ENCODE measurements at regions not wholly inside any gene's neighbourhood (a gene's known extent, or its start where the extent isn't known, plus 50 kb on each side); places are given as distances from the start of the nearest gene placed in this dataset.
A peak's percentile ranks its signal among the peaks of the same experiment; 100 is the strongest.

DNA sequence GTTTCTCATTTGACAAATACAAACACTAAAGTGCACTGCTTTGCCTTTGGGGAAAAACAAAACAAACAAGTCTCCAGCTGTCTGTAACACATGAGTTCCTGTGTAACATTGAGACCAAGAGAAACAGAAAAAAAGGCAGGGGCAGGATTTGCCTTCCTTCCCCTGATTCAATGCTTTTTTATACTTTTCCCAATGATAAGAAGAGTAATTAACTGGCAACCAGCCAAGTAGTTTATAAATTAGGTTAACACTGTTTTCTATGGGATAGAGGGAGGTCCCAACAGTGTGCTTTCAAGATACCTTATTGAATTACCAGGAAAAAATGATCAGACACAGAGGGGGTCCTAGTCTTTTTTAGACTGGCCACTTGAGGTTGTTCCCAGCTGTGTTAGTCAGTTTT, 346.8 kb downstream of the TRIM36 start:
- TF ChIP-seq, protein P1, sequence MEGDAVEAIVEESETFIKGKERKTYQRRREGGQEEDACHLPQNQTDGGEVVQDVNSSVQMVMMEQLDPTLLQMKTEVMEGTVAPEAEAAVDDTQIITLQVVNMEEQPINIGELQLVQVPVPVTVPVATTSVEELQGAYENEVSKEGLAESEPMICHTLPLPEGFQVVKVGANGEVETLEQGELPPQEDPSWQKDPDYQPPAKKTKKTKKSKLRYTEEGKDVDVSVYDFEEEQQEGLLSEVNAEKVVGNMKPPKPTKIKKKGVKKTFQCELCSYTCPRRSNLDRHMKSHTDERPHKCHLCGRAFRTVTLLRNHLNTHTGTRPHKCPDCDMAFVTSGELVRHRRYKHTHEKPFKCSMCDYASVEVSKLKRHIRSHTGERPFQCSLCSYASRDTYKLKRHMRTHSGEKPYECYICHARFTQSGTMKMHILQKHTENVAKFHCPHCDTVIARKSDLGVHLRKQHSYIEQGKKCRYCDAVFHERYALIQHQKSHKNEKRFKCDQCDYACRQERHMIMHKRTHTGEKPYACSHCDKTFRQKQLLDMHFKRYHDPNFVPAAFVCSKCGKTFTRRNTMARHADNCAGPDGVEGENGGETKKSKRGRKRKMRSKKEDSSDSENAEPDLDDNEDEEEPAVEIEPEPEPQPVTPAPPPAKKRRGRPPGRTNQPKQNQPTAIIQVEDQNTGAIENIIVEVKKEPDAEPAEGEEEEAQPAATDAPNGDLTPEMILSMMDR (IDR thresholded peaks at IDR 0.05) = no peak
- DNase-seq (no peak), ATAC-seq (no peak)
- Histone ChIP-seq H3K27ac (no peak overlapping the region), H3K4me1 (no peaks in the 10 kb centered on the region), H3K27me3 (no peaks in the 10 kb centered on the region), H3K4me3 (no peak overlapping the region), H3K9me3 (peaks cover 6% of the 10 kb centered on the region), H3K36me3 (no peaks in the 10 kb centered on the region)
- intact Hi-C loops (cut with DNase I) = no loop called here

GRCh38 chr5:114822436-114822835, 347.3 kb downstream of the TRIM36 start:
- Histone ChIP-seq H3K27ac (no peak overlapping the region), H3K27me3 (no peaks in the 10 kb centered on the region), H3K9me3 (peaks cover 6% of the 10 kb centered on the region), H3K36me3 (no peaks in the 10 kb centered on the region), H3K4me1 (no peaks in the 10 kb centered on the region), H3K4me3 (no peak overlapping the region)
- ATAC-seq (no peak), DNase-seq (no peak)
- intact Hi-C loops (cut with DNase I) = no loop called here
- TF ChIP-seq, protein P1 (IDR thresholded peaks at IDR 0.05) = no peak

DNA sequence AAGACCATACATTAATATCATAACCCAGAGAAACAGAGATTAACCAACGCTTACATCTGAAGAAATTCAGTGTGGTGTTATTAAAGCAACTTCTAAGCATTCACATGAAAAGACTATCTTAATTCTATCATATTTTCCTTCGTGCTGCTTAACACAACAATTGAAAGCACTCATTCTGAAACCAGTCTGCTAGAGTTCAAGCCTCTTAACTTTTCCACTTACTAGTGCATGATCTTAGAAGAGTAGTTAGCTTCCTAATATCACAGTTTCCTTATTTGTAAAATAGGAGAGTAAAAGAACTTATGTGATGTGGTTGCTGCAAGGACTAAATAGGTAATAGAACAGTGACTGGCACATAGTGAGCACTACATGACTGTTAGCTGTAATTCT, 379.3 kb downstream of the TRIM36 start:
- intact Hi-C loops (cut with DNase I) = no loop called here

DNA sequence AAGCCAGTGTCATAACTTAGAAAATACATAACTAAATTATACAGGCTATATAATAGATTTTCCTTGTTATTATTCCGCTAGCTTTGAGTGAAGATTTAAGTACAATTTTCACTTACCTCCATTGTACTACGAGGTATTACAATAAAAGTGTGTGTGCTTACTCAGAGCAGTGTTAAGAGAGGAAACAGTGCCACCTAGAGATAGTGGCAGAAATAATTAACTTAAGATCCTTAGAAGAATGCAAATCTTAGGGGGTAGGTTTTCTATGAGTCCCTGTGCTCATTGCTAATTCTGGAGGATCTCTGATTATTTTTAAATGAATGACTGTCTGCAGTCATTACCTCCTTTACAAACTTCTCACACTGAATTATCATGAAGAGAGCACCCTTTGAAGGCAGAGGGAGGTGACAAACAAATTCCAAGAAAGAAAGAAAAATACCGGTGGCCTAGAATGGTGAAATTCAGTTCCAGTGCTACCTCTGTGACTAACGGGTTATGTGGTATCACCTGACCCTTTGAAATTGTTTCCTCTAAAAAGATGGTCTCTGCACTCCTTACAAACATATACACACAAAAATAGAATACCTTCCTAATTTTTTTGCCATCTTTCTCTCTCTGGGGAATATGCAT, 379.8 kb downstream of the TRIM36 start:
- Histone ChIP-seq H3K27ac (no peak overlapping the region), H3K4me1 (no peaks in the 10 kb centered on the region), H3K9me3 (no peaks in the 10 kb centered on the region), H3K4me3 (no peak overlapping the region), H3K27me3 (no peaks in the 10 kb centered on the region), H3K36me3 (no peaks in the 10 kb centered on the region)
- TF ChIP-seq, protein P1 (IDR thresholded peaks at IDR 0.05) = peak; percentile 38
- DNase-seq (no peak), ATAC-seq (peak; percentile 66)
- intact Hi-C loops (cut with DNase I) = no loop called here

More for the DNA sequence above, 379.3 kb downstream of the TRIM36 start:
- Histone ChIP-seq H3K4me1 (no peaks in the 10 kb centered on the region), H3K27ac (no peak overlapping the region), H3K27me3 (no peaks in the 10 kb centered on the region), H3K4me3 (no peak overlapping the region), H3K36me3 (no peaks in the 10 kb centered on the region), H3K9me3 (no peaks in the 10 kb centered on the region)
- DNase-seq = no peak
- TF ChIP-seq, protein P1 (IDR thresholded peaks at IDR 0.05) = no peak
- no peak for ATAC-seq

DNA sequence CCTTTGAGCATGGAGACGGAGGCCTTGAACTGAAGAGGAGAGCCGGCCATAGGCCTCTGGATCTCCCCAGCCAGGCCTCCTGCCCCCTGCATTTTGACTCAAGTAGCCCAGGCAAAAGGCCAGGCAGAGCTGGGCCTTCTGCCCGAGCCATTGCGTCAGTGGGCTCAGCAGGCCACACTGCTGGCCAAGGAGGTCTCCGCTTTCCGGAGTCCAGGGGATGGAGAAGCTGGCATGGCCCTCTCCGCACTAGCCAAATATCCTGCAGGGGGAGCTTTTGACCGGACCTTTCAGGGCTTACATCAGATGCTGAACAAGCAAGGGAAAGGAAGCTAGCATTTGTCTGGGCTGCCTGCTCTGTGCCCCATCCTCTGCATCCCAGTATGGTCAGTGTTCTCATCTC, 386.8 kb downstream of the TRIM36 start:
- TF ChIP-seq, protein P1 (IDR thresholded peaks at IDR 0.05) = no peak
- peak; percentile 65 for DNase-seq

DNA sequence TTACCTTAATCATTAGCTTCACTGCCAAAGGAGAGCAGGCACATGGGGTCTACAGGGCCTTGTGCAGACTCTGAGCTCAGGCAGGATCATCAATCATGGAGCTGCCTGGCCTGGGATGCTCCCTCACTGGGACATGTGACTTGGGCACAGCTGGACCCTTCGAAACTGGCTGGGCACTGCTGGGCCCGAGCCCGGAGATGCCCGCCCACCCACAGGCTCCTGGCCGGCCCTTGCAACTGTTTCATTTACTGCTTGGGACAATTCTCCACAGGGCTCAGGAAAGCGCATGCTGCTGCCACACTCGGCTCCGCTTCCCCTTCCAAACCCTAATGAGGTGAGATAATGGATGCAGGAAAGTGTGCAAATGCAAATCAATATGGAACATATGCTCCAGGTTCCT, 387.5 kb downstream of the TRIM36 start:
- H3K4me3 ChIP-seq = no peak overlapping the region
- no peaks in the 10 kb centered on the region for H3K9me3 ChIP-seq
- no peaks in the 10 kb centered on the region for H3K27me3 ChIP-seq
- no peaks in the 10 kb centered on the region for H3K36me3 ChIP-seq
- no peak overlapping the region for H3K27ac ChIP-seq
- ATAC-seq (no peak), DNase-seq (no peak)
- intact Hi-C loops (cut with DNase I) = no loop called here
- H3K4me1 ChIP-seq = no peaks in the 10 kb centered on the region
- TF ChIP-seq, protein P1 (IDR thresholded peaks at IDR 0.05) = no peak

More for the DNA sequence above, 386.8 kb downstream of the TRIM36 start:
- H3K27me3 ChIP-seq = no peaks in the 10 kb centered on the region
- H3K36me3 ChIP-seq = no peaks in the 10 kb centered on the region
- ATAC-seq = peak; percentile 64
- H3K27ac ChIP-seq = no peak overlapping the region
- H3K4me1 ChIP-seq = no peaks in the 10 kb centered on the region
- no peaks in the 10 kb centered on the region for H3K9me3 ChIP-seq
- no peak overlapping the region for H3K4me3 ChIP-seq
- intact Hi-C loops (cut with DNase I) = no loop called here
